Epithelial cell of prostate (primary cell): ENCODE measurements at regions not wholly inside any gene's neighbourhood (a gene's known extent, or its start where the extent isn't known, plus 50 kb on each side); places are given as distances from the start of the nearest gene placed in this dataset.
A peak's percentile ranks its signal among the peaks of the same experiment; 100 is the strongest.
"Not testable (repeated sequence)": the region's sequence is repeated elsewhere in the genome, so short reads cannot be mapped to it uniquely, and the experiment has no call there.

Source experiments
- DNase-seq: peaks from one replicate; pipeline ENCODE4 v3.0.0-alpha.2; 2011; ENCODE audit warnings: low read depth, low spot score
- H3K27ac ChIP-seq: fragments of 450-650 bp; 2 replicates; pipeline ENCODE4 v1.5.1; 2017; ENCODE audit warnings: mild to moderate bottlenecking

GRCh38 chr14:49946320-49947141 lies 53.6 kb downstream of the ARF6 start:
- peak overlapping the region; percentile 67 for H3K27ac ChIP-seq
- no peak for DNase-seq

- no peak for DNase-seq
- H3K27ac ChIP-seq: peak overlapping the region; percentile 67
Measured at GRCh38 chr14:49947506-49947905, 54.6 kb downstream of the ARF6 start.

DNA sequence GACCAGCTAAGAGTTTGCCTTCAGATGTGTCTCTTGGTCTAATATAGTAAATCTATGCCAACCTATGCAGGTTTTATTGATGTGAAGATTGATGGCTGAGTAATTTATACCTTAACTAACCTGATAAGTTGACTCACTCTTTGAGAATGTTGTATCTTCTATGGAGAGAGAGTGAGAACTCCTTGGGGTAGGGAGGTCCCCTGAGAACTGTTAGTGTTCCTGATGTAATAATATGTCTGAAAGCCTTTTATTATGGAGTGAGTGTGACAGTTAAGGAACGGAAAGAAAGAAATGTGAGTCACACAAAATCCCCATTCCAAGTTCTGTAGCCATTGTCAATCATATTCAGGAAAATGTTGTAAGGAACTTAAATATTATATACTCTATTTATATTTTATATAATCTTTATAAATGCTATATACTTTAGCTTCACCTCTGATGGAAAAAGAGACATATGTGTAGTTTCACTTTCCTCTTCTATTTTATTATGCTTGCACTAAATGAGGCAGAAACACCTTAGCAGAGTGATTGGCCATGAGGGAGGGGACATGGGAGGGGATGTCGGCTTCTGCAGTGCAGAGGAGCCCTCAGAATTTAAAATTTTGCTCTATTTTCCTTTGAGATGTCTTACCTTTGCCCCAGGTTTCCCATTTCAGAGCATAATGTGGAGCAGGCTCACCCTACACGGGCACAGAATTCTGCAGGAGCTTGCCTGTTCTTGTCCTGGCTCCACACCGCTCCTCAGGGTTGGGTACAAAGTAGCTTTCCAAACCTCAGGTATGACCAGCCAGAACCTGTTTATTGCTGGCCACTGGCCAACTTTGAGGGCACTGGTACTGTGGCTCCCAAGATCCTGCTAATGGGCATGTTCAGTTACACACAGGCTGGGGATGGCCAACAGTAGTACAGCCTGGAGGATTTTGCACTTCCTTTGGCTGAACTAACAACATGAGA lies 57.7 kb downstream of the ARF6 start:
- H3K27ac ChIP-seq: peak overlapping the region; percentile 96
- peak; percentile 94 for DNase-seq

GRCh38 chr14:49951229-49951607 lies 58.3 kb downstream of the ARF6 start:
- peak overlapping the region; percentile 96 for H3K27ac ChIP-seq
- DNase-seq: no peak

DNA sequence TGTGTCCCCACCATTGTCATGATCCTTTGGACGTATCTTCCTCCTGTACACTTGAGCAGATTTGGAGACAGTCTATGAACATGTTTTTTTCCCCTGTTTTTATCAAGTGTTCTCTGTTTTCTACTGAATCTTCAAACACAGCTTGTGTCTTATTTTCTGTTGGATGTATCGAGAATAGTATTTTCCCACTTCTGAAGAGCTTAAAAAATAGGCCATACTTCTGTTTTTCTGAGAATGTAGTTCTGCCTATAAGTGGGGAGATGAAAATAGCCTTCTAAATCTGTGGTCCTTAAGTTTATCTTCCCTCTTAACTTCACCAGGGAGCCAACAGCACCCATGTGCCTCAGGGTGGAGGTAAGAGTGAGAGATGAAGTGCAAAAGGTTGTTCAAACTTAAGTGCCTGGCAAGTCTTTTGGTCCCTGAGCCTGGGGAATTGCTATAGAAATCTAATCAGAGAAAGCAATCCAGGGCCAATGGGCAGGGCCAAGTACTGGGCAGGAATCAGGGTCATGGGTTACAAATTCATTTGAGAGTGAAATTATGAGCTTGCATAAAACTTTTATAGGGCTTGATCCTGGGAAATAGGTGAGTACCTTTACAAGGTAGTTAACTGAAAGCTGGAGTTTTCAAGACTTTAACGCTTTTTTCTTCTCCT lies 58.9 kb downstream of the ARF6 start:
- peak overlapping the region; percentile 96 for H3K27ac ChIP-seq
- no peak for DNase-seq

GRCh38 chr14:49953196-49953595 lies 60.3 kb downstream of the ARF6 start:
- H3K27ac ChIP-seq: peak overlapping the region; percentile 96
- DNase-seq: no peak

DNA sequence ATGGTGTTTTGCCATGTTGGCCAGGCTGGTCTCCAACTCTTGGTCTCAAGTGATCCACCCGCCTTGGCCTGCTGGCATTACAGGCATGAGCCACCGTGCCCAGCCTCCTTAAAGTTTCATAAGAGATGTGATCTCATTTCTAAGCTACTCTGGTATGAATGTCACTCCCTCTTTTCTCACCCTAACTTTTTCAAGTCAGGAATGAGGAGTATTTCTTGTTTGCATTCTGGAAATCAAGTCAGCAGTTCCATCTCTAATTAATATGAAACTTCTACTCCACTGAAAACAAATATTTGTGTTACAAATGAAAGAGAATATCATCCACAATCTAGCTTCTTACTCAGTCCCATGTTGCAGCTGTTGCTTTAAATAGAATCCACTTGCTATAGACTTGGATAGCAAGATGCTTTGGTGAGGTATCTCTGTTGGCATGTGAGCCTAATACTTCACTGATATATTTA lies 61.3 kb downstream of the ARF6 start:
- H3K27ac ChIP-seq: peak overlapping the region; percentile 96
- DNase-seq: no peak

- H3K27ac ChIP-seq: peak overlapping the region; percentile 96
- DNase-seq: no peak
Measured at GRCh38 chr14:49955024-49955423, 62.1 kb downstream of the ARF6 start.

DNA sequence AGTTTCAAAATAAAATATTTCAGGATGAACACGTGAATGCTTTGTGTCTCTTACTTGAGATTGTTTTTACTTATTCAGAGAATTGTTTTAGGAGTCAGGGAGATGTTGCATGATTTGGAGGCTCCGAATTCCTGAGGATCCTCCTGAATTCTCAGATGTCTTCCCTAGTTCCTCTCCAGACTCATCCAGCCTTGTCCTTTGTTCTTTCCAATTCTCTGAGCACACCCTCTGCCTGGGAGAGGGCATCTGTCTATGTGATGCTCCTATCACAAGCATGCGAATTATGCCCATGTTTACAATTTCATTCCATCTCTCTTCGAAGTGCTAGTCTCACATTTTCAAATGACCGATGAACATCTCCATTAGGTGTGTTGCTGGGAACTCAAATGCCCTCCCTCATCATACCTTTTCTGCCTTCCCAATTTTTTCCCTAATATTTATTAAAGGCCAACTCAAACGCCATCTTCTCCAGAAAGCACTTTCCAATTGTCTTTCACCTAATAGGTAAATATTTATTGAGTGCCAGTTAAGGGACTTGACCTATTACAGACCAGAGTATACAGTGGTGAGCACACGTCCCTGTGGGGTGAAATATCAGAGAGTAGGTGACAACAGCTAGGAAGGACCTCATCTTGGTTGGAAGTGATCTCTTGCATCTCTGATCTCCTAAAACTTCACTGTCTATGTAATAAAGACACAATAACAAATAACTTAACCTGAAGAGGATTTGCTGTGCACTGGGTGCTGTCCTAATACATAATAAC lies 64.4 kb downstream of the ARF6 start:
- DNase-seq: no peak
- H3K27ac ChIP-seq: no peak overlapping the region

GRCh38 chr14:49959822-49960408 lies 67.0 kb downstream of the ARF6 start:
- DNase-seq: no peak

GRCh38 chr14:49960453-49960852 lies 67.6 kb downstream of the ARF6 start:
- no peak for DNase-seq
- peak overlapping the region; percentile 96 for H3K27ac ChIP-seq

More at GRCh38 chr14:49959822-49960408, 67.0 kb downstream of the ARF6 start:
- peak overlapping the region; percentile 96 for H3K27ac ChIP-seq

DNA sequence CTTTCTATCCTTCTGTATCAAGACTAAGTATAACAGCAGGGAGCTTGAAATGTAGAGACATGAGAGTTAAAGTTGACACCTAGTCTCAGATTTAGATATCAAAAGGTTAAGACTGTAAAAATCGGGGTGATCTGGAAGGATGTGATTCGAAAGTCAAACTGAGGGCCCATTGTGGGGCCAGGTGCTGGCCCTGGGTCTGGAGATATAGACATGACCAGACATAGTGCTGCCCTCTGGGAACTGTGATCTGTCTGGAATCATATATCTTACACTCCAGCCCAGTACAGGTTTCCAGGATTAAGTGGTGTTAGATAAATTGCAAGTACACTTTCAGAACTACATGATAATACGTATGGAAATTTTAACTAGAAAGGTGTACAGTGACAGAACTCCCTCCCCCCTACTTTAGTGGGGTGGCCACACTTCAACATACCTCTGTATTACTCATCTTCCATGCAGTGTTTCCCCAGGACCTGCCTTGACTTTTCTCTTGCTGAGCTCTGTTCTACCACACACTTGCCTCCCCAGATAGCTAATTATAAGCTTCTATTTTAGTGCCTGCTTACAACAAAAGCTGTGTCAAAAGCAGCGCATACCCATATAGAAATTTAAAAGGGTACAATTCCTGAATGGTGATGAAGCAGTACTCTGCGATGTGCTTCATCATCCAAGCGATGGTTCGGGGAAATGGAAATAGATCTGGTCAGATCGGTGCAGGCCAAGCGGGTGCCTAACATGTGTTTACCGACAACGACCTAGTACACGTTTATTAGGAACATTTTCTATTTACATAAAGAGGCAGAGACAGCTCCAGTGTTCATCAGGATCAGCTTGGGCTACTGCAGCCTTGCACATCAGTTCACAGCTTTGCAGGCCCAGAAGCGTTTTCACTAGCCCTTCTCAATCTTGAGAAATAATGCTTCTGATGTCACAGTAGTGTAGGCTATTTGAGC lies 68.7 kb downstream of the ARF6 start:
- peak overlapping the region; percentile 96 for H3K27ac ChIP-seq
- DNase-seq: no peak

GRCh38 chr14:49962621-49963020 lies 69.7 kb downstream of the ARF6 start:
- DNase-seq: peak; percentile 96

GRCh38 chr14:49965068-49965651 lies 72.3 kb downstream of the ARF6 start:
- not testable (repeated sequence) for DNase-seq
- peak overlapping the region; percentile 96 for H3K27ac ChIP-seq

More at GRCh38 chr14:49962621-49963020, 69.7 kb downstream of the ARF6 start:
- peak overlapping the region; percentile 96 for H3K27ac ChIP-seq

DNA sequence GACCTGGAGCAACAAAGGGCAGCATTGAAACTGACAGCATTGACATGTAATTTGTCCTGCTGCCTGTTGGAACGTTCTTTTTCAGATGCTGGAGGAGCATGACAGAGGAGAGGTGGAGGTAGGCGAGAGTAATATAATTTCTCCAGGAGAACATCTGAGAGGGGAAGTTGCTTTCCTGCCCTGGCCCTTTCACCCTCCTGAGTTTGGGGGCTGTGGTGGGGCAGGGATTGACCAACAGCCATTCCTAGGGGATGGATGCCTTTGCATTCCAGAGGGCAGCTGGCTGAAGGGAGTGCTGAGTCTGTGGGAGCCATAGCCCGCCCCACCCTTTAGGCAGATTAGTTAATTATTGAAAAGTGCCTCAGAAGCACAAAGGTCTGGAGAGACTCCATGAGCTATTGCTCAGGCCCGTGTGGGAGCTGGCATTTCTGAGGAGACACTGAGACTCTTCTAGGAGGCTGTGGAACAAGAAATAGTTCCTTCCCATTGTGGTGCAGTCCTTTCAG lies 73.5 kb downstream of the ARF6 start:
- peak overlapping the region; percentile 96 for H3K27ac ChIP-seq
- no peak for DNase-seq

DNA sequence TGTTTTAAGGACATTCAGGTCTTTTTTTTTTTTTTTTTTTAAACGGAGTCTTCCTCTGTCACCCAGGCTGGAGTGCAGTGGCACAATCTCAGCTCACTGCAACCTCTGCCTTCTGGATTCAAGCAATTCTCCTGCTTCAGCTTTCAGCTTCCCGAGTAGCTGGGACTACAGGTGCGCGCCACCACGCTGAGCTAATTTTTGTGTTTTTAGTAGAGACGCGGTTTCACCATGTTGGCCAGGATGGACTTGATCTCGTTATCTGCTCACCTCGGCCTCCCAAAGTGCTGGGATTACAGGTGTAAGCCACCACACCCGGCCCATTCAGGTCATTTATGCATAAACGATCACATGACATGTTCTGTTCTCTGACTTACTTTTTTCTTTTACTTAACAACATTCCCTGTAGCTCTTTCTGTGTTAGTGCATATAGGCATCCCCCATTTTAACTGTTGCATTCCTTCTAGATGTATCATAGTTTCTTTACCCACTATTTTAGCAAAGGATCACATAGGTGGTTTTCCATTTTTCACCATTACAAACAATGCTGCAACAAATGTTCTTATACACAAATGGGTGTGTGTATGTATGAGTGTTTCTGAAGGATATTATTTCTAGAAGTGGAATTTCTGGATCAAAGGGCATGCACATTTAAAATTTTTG lies 74.2 kb downstream of the ARF6 start:
- peak overlapping the region; percentile 96 for H3K27ac ChIP-seq
- DNase-seq: no peak

GRCh38 chr14:49969961-49970360 lies 77.1 kb downstream of the ARF6 start:
- peak overlapping the region; percentile 93 for H3K27ac ChIP-seq
- no peak for DNase-seq
